GM12878 (cell line): ENCODE measurements at regions not wholly inside any gene's neighbourhood (a gene's known extent, or its start where the extent isn't known, plus 50 kb on each side); places are given as distances from the start of the nearest gene placed in this dataset.

Experiments used
- ATAC-seq: fragments of 200-7000 bp; cut with Tn5 transposase; 3 replicates; pipeline ENCODE4 v1.9.1; 2020; ENCODE audit warnings: mild to moderate bottlenecking, moderate library complexity
- BruUV-seq: library from RNA; stranded (reverse); fragments of 400-500 nt; replicated peaks from 2 replicates; lab custom pipeline; 2021; lab: Mats Ljungman, UMichigan
- CTCF ChIA-PET: fragments of 300-600 bp; sonication (Branson Sonifier 250); formaldehyde crosslinking; extraction: SDS; loops from one replicate; lab custom pipeline; 2021; ENCODE audit warnings: inconsistent platforms; lab: Yijun Ruan, JAX
- POLR2A ChIA-PET: fragments of 350-600 bp; formaldehyde crosslinking; extraction: SDS; loops from one replicate; lab custom pipeline; 2021; ENCODE audit warnings: inconsistent platforms; lab: Charles Lee
- RAD21 ChIA-PET: fragments of 300-600 bp; sonication (Branson Sonifier 250); formaldehyde crosslinking; loops from one replicate; lab custom pipeline; 2023; ENCODE audit warnings: antibody characterized with exemption; ENCODE audit not compliant: unreplicated experiment; lab: Charles Lee
- SMC1A ChIA-PET: fragments of 300-600 bp; sonication (Branson Sonifier 250); formaldehyde crosslinking; loops from one replicate; lab custom pipeline; 2023; ENCODE audit not compliant: unreplicated experiment, uncharacterized antibody; lab: Charles Lee
- DNase-seq: peaks from one replicate; pipeline ENCODE4 v3.0.0-alpha.2; 2011; ENCODE audit warnings: low read depth, low spot score
- FAIRE-seq: peaks from 3 replicates; lab custom pipeline; 2011; peaks lifted over from hg19 to GRCh38; lab: Jason Lieb, UNC
- H2AFZ ChIP-seq: 2 replicates; pipeline ENCODE4 v1.6.0; 2011; ENCODE audit warnings: low read depth, low read length, control low read depth; ENCODE audit not compliant: control insufficient read depth
- H3K27ac ChIP-seq: 2 replicates; pipeline ENCODE4 v1.5.1; 2011; ENCODE audit warnings: control low read depth; ENCODE audit not compliant: control insufficient read depth, insufficient read depth
- H3K27me3 ChIP-seq, 2 experiments: replicated peaks in 1 of 2; 2 replicates each; pipeline versions ENCODE4 v1.6.0 to v1.6.1; 2011; ENCODE audit warnings: low read length in 1 of 2; ENCODE audit not compliant: control insufficient read depth in 2 of 2, insufficient read depth in 2 of 2
- H3K36me3 ChIP-seq, 2 experiments: 2 replicates each; pipeline ENCODE4 v1.5.1; 2011; ENCODE audit warnings: low read length in 1 of 2; ENCODE audit not compliant: control insufficient read depth in 2 of 2, insufficient read depth in 2 of 2
- H3K4me1 ChIP-seq: 2 replicates; pipeline ENCODE4 v1.6.1; 2011; ENCODE audit warnings: mild to moderate bottlenecking, low read length, moderate library complexity, mixed read lengths; ENCODE audit not compliant: control insufficient read depth, insufficient read depth
- H3K4me2 ChIP-seq: 2 replicates; pipeline ENCODE4 v1.6.0; 2011; ENCODE audit warnings: control low read depth; ENCODE audit not compliant: control insufficient read depth, insufficient read depth
- H3K4me3 ChIP-seq: fragments of 200-600 bp; sonication (generic); 2 replicates; pipeline ENCODE4 v1.5.1; 2016
- H3K79me2 ChIP-seq: 2 replicates; pipeline ENCODE4 v1.6.0; 2011; ENCODE audit warnings: low read length; ENCODE audit not compliant: control insufficient read depth, insufficient read depth
- H3K9ac ChIP-seq: 2 replicates; pipeline ENCODE4 v1.8.0; 2011; ENCODE audit warnings: low read length, control low read depth, mixed read lengths; ENCODE audit not compliant: control insufficient read depth, insufficient read depth
- H3K9me3 ChIP-seq: replicated peaks from 3 replicates; pipeline ENCODE4 v1.5.1; 2011; ENCODE audit warnings: mild to moderate bottlenecking, low read length; ENCODE audit not compliant: control insufficient read depth, insufficient read depth
- H4K20me1 ChIP-seq: 2 replicates; pipeline ENCODE4 v1.6.0; 2011; ENCODE audit not compliant: control insufficient read depth, insufficient read depth
- BMI1 ChIP-seq: fragments of 450-650 bp; IDR thresholded peaks from 2 replicates; pipeline ENCODE4 v1.6.1; 2016; ENCODE audit warnings: mild to moderate bottlenecking, moderate library complexity, borderline replicate concordance
- JUNB ChIP-seq: IDR thresholded peaks from 2 replicates; pipeline ENCODE4 v1.6.1; 2016; ENCODE audit warnings: antibody characterized with exemption, mild to moderate bottlenecking
- NFXL1 ChIP-seq: fragments of 450-650 bp; IDR thresholded peaks from 2 replicates; pipeline ENCODE4 v1.6.1; 2017; ENCODE audit warnings: antibody characterized with exemption, mild to moderate bottlenecking, borderline replicate concordance
- POLR2AphosphoS2 ChIP-seq: IDR thresholded peaks from 2 replicates; pipeline ENCODE4 v1.6.1; 2011; ENCODE audit warnings: low read depth, mild to moderate bottlenecking, low read length, improper control_type of control experiment, moderate library complexity
- SIN3A ChIP-seq: IDR thresholded peaks from 2 replicates; pipeline ENCODE4 v1.6.1; 2012; ENCODE audit warnings: low read depth, low read length, improper control_type of control experiment
- WGBS: methylation state at CpG from one replicate; pipeline ENCODE4 v1.1.6; 2016; ENCODE audit warnings: low lambda C conversion rate; ENCODE audit not compliant: insufficient replicate concordance, insufficient coverage; ENCODE audit errors: missing lambda C conversion rate; 5-methylcytosine and 5-hydroxymethylcytosine counted together
- in situ Hi-C: fragments of 300-500 bp; cut with MboI; formaldehyde crosslinking; loops from 9 replicates; pipeline ENCODE4 v1.14.3; 2018; ENCODE audit warnings: mixed read lengths
- intact Hi-C: fragments of 100-400 bp; cut with micrococcal nuclease; formaldehyde crosslinking; loops from one replicate; pipeline ENCODE4 v1.14.2; 2022; ENCODE audit not compliant: unreplicated experiment
- TF ChIP-seq, protein P1 (sequence below): fragments of 450-650 bp; IDR thresholded peaks from 2 replicates; pipeline ENCODE4 v1.6.1; 2017; ENCODE audit warnings: mild to moderate bottlenecking, moderate library complexity
- TF ChIP-seq, protein P2 (sequence below): IDR thresholded peaks from 2 replicates; pipeline ENCODE4 v1.6.1; 2011; ENCODE audit warnings: borderline replicate concordance, low read depth, mild to moderate bottlenecking, moderate library complexity, mixed read lengths, low read length; ENCODE audit not compliant: insufficient read depth; ENCODE audit errors: extremely low read length
- TF ChIP-seq, protein P3 (sequence below): fragments of 450-650 bp; formaldehyde crosslinking; IDR thresholded peaks from 2 replicates; pipeline ENCODE4 v1.5.0; 2022; ENCODE audit warnings: mild to moderate bottlenecking, missing genetic modification characterization
- TF ChIP-seq, protein P4 (sequence below): IDR thresholded peaks from 2 replicates; pipeline ENCODE4 v1.6.1; 2011; ENCODE audit warnings: borderline replicate concordance, low read depth, mild to moderate bottlenecking, moderate library complexity, low read length; ENCODE audit not compliant: insufficient read depth, poor library complexity, severe bottlenecking

DNA sequence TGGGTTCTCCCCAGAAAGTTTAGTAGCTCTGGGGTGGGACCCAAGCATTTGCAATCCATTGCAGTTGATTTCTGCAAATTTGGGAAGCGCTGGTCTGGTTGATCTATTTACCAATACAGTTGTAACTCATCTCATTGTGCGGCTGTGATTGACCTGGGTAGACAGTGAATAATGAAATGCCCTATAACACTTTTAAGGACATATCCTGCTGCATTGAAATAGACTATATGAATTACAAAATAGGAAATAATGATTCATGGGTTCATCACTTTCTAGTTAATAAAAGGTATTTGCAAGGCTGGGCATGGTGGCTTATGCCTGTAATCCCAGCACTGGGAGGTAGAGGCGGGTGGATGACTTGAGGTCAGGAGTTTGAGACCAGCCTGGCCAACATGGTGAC is 59.0 kb upstream of the FARP1 start (continued):
- TF ChIP-seq, protein P1, sequence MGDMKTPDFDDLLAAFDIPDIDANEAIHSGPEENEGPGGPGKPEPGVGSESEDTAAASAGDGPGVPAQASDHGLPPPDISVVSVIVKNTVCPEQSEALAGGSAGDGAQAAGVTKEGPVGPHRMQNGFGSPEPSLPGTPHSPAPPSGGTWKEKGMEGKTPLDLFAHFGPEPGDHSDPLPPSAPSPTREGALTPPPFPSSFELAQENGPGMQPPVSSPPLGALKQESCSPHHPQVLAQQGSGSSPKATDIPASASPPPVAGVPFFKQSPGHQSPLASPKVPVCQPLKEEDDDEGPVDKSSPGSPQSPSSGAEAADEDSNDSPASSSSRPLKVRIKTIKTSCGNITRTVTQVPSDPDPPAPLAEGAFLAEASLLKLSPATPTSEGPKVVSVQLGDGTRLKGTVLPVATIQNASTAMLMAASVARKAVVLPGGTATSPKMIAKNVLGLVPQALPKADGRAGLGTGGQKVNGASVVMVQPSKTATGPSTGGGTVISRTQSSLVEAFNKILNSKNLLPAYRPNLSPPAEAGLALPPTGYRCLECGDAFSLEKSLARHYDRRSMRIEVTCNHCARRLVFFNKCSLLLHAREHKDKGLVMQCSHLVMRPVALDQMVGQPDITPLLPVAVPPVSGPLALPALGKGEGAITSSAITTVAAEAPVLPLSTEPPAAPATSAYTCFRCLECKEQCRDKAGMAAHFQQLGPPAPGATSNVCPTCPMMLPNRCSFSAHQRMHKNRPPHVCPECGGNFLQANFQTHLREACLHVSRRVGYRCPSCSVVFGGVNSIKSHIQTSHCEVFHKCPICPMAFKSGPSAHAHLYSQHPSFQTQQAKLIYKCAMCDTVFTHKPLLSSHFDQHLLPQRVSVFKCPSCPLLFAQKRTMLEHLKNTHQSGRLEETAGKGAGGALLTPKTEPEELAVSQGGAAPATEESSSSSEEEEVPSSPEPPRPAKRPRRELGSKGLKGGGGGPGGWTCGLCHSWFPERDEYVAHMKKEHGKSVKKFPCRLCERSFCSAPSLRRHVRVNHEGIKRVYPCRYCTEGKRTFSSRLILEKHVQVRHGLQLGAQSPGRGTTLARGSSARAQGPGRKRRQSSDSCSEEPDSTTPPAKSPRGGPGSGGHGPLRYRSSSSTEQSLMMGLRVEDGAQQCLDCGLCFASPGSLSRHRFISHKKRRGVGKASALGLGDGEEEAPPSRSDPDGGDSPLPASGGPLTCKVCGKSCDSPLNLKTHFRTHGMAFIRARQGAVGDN, result no peak
- TF ChIP-seq, protein P2, sequence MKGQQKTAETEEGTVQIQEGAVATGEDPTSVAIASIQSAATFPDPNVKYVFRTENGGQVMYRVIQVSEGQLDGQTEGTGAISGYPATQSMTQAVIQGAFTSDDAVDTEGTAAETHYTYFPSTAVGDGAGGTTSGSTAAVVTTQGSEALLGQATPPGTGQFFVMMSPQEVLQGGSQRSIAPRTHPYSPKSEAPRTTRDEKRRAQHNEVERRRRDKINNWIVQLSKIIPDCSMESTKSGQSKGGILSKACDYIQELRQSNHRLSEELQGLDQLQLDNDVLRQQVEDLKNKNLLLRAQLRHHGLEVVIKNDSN, result no peak
- TF ChIP-seq POLR2AphosphoS2 (no peak), BMI1 (no peak)

DNA sequence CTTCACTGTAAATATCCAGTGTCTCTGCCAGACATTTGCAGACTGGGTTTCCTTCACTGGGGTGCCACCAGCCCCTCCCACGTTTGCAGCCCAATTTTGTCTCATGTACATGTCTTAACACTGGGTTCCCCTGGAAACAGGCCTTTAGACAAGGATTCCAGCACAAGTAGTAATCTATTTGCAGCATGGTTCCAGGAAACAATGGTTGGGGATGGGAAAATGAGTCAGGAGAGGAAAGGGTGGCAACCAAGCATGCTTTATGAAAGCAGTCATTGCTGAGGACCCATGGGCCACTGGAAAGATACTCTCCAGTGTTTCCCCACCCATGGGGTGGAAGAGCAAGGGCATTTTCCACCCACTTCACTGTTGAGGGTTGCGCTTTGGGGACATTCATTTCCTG is 53.6 kb upstream of the FARP1 start:
- POLR2A ChIA-PET, result no interaction called here
- SMC1A ChIA-PET, result no interaction called here
- FAIRE-seq (no peak), ATAC-seq (no peak), DNase-seq (no peak)
- RAD21 ChIA-PET, result no interaction called here
- Histone ChIP-seq H3K9me3 (no peaks in the 10 kb centered on the region; the same call in 2 of the 3 replicates), H3K4me1 (no peaks in the 10 kb centered on the region), H3K9ac (no peak overlapping the region), H4K20me1 (no peaks in the 10 kb centered on the region), H3K36me3 (no peaks in the 10 kb centered on the region), H3K27ac (no peak overlapping the region), H2AFZ (no peak overlapping the region), H3K4me3 (no peak overlapping the region), H3K27me3 (no peaks in the 10 kb centered on the region), H3K79me2 (no peaks in the 10 kb centered on the region), H3K4me2 (no peak overlapping the region)
- intact Hi-C loops (no loop called here), in situ Hi-C loops (no loop called here)
- WGBS, result 36% methylated on average over 2 of the region's 2 CpGs
- no TSS peak for BruUV-seq
- CTCF ChIA-PET, result no interaction called here
- no peak for TF ChIP-seq SIN3A
- no peak for TF ChIP-seq JUNB
- TF ChIP-seq, protein P3, sequence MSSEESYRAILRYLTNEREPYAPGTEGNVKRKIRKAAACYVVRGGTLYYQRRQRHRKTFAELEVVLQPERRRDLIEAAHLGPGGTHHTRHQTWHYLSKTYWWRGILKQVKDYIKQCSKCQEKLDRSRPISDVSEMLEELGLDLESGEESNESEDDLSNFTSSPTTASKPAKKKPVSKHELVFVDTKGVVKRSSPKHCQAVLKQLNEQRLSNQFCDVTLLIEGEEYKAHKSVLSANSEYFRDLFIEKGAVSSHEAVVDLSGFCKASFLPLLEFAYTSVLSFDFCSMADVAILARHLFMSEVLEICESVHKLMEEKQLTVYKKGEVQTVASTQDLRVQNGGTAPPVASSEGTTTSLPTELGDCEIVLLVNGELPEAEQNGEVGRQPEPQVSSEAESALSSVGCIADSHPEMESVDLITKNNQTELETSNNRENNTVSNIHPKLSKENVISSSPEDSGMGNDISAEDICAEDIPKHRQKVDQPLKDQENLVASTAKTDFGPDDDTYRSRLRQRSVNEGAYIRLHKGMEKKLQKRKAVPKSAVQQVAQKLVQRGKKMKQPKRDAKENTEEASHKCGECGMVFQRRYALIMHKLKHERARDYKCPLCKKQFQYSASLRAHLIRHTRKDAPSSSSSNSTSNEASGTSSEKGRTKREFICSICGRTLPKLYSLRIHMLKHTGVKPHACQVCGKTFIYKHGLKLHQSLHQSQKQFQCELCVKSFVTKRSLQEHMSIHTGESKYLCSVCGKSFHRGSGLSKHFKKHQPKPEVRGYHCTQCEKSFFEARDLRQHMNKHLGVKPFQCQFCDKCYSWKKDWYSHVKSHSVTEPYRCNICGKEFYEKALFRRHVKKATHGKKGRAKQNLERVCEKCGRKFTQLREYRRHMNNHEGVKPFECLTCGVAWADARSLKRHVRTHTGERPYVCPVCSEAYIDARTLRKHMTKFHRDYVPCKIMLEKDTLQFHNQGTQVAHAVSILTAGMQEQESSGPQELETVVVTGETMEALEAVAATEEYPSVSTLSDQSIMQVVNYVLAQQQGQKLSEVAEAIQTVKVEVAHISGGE (CRISPR knock-in tag), result no peak
- TF ChIP-seq NFXL1, result no peak
- TF ChIP-seq, protein P4, sequence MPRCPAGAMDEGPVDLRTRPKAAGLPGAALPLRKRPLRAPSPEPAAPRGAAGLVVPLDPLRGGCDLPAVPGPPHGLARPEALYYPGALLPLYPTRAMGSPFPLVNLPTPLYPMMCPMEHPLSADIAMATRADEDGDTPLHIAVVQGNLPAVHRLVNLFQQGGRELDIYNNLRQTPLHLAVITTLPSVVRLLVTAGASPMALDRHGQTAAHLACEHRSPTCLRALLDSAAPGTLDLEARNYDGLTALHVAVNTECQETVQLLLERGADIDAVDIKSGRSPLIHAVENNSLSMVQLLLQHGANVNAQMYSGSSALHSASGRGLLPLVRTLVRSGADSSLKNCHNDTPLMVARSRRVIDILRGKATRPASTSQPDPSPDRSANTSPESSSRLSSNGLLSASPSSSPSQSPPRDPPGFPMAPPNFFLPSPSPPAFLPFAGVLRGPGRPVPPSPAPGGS, result no peak
